Cardiac septum (tissue), 1 donor: ENCODE measurements at regions not wholly inside any gene's neighbourhood (a gene's known extent, or its start where the extent isn't known, plus 50 kb on each side); places are given as distances from the start of the nearest gene placed in this dataset.

Source experiments
- DNase-seq: peaks from one replicate; pipeline ENCODE4 v3.0.0-alpha.2; 2020; ENCODE audit warnings: low spot score
- intact Hi-C: fragments of 100-400 bp; cut with DNase I; formaldehyde crosslinking; loops from one replicate; pipeline ENCODE4 v1.14.0; 2022
- donor health status: DM: no; HTN: no; CAD: no.

DNA sequence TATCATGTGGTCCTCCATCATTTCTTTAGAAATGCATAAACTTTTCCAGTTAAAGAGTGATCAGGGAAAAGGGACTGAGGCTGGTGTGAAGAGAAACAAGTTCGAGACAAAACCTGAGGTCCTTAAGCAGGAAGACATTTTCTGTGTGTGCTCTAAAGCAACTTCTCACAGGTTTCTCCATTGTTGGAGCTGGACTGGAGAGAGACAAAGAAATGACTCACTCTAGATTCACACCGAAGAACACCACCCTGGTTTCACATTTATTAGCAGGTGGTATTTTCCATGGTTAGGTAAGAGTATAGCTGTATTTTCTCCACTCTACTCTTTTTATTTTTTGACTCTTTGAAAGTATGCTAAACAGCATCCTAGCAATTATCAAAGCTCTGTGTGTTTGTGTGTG is 736.4 kb downstream of the KCNA4 start:
- intact Hi-C loops: no loop called here
- no peak for DNase-seq

DNA sequence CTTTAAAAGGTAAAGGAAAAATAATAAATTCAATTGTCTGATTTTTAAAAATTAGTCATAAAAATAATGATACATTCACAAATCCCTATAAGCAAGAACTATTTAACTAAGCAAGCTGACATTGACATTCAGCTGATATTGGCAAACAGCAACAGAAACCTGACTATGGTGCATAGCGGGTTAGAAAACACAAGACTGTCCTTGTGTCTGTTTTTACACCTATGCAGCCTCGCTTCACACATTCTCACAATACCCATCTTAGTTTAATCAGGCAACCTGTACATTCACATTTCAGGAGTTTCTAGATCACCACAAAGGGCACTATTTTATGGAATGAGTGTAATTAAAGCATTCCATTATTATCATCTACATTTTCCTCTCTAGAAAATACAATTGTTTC is 737.1 kb downstream of the KCNA4 start:
- intact Hi-C loops: no loop called here
- DNase-seq: no peak

DNA sequence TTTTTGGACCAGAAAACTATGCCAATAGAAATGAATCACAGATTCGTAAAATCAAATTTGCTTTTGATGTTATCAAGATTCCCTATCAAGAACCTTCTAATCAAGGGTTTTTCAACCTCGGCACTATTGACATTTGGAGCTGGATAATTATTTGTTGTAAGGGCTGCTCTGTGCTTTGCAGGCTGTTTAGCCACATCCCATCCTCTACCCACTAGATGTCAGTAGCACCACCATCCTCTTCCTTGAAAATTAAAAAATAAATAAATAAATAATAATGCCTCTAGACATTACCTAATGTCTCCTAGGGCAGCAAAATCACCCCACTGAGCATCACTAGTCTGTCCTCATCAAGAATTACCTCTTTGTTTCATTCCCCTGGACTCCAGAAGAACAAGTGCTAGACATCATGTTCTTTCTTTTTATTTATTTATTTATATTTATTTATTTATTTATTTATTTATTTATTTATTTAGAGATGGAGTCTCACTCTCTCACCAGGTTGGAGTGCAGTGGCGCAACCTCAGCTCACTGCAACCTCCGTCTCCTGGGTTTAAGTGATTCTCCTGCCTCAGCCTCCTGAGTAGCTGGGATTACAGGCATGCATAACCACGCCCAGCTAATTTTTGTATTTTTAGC is 744.7 kb downstream of the KCNA4 start:
- intact Hi-C loops: no loop called here
- DNase-seq: no peak

DNA sequence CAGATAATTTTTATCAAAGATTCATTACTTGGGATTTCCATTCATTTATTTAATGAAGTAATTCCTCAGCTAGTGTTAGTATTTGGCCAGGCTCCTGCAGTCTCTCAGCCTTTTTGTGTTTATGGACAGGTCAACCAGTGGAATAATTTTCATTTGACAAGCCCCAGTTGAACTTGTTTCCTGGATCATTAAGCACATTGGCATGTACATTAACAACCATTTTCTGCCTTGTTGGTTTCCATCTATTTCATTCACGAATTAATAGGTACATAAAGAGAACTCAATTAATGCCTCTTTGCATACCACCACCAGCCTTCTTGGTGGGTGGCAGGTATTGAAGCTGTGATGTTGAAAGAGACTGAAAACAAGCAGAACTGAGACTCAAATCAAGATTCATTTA is 745.2 kb downstream of the KCNA4 start:
- DNase-seq: no peak
- intact Hi-C loops: no loop called here

DNA sequence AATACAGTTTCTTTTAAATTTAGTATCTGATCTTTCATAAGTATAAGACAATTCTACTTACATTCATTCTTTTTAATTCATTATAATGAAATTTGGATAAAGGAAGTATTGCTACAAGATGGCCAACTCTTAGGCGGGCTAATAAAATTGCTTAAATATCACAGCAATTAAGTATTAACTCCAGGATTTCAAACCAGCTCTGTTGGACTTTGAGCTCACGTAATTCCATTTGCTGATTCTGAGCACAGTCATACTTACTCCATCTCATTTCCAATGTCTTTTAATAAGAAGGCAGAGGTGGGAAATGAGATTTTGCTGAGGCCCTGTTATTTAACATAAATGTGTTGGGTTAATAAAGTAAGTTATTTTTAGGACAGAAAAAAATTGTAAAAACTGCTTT is 748.1 kb downstream of the KCNA4 start:
- no peak for DNase-seq
- intact Hi-C loops: no loop called here

DNA sequence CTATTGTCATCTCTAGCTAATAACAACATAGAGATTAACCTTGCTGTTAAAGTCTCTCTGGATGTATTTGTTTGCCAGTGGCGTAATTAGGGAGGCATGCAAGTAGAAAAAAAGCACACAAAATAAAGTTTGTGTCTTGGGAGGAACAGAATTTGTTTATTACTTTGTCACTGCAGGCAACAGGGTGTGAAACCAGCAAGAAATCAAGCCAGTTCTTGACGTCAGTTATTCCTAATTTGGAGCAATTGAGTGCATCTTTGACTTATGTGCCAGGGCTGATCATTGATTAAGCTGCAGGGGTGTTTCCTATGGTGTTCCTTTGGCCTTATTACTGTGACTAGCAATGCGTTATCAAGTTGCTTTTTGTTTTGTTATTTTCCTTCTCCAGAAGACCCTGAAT is 751.0 kb downstream of the KCNA4 start:
- intact Hi-C loops: no loop called here
- DNase-seq: no peak

DNA sequence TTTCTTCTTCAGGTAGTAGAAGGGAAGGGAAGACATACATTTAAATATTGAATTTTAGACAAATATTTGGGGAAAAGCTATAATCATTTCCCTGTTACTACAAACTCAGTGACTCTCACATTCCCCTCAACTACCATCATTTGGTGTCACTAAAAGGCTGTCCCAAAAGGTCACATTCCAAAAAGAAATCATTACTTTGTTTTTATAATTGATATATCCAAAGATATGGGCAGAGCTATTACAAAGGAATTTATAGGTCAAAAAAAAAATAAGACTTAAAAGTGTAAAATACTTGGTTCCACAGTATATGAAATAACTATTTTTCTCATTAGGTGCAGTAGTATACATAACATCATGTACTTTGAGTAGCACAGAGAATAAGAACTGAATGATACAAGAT is 751.4 kb downstream of the KCNA4 start:
- DNase-seq: no peak
- intact Hi-C loops: no loop called here

DNA sequence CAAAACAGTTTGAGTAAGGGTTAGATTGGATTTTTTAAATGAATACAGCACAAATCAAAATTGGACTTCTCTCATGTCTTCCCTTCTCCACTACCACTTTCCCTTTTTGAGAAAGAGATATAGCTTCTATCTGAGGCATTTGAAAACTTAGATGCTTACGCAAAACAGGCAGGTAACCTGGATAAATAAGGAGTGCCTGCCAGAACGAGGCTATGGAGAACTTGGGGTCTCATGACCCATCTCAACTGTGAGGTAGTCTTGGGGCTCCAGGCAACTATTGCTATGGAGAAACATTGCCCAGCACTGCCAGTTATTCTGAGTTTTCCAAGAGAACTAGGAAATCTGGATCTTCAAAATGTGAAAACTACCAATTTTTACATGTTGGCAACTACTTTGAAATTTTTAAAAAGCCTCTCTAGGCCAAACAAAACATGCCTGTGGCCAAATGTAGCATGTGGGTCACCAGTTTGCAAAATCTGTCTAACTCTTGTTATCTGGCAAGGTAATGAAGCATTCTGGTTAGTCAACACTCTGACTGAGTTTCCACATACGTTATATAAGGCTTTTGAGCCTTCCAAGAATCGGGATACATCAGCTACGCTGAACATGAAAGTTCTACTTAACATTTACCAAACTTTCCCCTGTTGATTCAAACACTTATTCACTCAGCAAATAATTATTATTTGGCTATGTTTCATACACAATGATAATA is 752.7 kb downstream of the KCNA4 start:
- no peak for DNase-seq
- intact Hi-C loops: no loop called here

DNA sequence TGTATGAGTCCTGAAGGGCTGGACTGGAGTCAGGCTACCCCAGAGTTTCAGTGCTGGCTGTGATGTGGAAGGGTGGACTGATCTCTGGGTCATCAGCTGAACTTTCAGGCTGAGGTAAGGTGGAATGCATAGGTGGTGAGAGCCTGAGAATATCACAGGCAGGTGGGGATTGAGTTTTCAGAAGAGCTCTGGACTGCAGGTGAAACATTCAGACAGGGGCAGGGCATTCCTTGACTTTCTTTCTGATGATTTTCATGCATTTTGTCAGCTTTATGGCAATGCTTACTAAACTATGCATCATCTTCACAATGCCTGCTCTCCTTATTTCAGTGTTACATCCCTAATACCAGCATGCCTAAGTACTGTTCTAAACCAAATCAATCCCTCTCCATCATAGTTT is 755.0 kb downstream of the KCNA4 start:
- intact Hi-C loops: no loop called here
- DNase-seq: no peak

DNA sequence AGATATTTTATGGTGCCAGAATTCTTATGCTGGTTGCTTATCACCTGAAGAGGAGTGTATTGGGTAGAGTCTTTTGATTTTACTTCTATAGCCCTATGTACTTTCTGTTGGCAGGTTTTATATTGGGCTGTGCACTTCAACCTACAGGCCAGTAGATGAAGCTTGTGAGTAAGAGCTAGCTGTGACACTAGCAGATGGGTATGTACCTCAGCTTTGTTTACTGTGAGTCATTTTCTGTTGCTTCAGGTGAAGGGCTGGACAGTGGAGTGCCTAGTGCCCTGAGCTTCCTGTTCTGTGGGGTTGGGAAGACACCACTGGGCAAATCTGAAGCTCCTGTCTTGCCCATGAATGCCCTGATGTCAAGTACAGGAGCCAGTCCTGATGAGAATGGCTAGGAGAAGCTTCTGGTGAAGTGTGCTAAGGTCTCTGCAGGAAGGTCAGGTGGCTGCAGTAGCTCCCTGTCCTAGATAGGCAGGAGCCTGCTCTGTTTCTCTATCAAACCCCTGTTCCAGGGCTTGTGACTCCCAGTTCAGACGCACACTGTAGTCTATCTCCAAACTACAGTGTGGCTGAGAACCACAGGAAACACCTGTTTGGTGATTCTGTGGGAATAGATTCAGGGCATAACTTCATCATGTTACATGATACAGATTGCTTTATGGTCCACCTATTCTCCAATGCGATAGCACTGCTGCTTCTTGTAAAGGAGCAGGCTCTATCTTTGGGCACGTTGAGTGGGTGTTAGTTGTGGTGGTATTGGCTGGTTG is 755.7 kb downstream of the KCNA4 start:
- intact Hi-C loops: no loop called here
- DNase-seq: no peak

DNA sequence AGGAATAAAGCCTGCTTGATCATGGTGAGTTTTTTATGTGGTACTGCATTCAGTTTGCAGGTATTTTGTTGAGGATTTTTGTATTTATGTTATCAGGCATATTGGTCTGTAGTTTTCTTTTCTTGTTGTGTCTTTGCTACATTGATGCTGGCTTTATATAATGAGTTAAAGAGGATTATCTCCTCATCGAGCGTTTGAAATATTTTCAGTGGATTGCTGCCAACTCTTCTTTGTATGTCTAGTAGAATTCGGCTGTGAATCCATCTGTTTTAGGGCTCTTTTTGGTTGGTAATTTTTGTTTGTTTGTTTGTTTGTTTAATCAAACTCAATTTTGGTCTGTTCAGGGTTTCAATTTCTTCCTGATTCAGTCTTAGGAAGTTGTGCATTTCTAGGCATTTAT is 758.4 kb downstream of the KCNA4 start:
- intact Hi-C loops: no loop called here
- no peak for DNase-seq

DNA sequence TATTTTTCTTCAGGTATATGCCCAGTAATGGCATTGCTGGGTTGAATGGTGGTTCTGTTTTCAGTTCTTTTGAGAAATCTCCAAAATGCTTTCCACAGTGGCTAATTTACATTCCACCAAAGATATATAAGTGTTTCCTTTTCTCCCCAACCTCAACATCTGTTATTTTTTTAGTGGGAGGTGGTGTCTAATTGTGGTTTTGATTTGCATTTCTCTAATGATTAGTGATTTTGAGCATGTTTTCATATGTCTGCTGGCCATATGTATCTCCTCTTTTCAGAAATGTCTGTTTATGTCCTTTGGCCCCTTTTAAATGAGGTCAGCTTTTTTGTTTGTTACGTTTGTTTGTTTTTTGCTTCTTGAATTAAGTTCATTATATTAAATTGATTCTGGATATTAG is 760.2 kb downstream of the KCNA4 start:
- intact Hi-C loops: no loop called here

DNA sequence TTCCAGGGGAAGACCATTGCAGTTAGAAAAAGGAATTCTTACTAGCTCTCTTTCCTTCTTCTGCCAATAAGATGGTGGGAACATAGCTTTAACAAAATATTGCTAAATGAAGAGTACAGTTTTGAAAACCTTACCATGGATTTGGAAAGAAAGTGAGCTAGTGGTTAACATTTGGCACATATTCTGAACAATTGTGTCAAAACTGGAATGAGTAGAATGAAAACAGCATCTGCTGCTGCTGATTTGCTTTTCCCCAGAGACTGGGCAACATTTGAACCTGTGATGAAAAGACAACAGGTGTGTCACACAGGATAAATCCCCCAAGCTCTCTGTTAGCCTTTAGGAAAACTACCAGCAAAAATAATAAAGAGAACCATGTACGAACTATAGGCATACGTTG is 761.4 kb downstream of the KCNA4 start:
- DNase-seq: no peak
- intact Hi-C loops: no loop called here

More for the DNA sequence above, 760.2 kb downstream of the KCNA4 start:
- no peak for DNase-seq

DNA sequence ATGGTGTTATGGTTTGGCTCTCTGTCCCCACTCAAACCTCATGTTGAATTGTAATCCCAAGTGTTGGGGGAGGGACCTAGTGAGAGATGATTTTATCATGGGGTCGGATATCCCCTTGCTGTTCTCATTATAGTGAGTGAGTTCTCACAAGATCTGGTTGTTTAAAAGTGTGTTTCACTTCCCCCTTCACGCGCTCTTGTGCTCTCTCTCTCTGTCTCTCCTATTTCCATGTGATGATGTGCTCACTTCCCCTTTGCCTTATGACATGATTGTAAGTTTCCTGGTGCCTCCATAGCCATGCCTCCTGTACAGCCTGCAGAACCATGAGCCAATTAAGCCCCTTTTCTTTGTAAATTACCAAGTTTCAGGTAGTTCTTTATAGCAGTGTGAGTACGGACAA is 765.1 kb downstream of the KCNA4 start:
- no peak for DNase-seq
- intact Hi-C loops: no loop called here

DNA sequence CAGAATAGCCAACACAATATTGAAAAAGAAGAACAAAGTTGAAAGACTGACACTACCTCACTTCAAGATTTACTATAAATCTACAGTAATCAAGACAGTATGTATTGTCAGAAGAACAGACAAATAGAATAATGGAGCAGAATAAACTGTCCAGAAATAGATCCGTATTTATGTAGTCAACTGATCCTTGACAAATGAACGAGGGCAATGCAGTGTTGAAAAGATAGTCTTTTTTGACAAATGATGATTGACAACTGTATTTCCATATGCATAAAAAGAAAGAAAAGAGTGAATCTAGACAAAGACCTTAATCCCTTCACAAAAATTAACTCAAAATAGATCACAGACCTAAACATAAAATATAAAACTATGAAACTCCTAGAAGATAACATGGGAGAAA is 767.1 kb downstream of the KCNA4 start:
- no peak for DNase-seq
- intact Hi-C loops: no loop called here

DNA sequence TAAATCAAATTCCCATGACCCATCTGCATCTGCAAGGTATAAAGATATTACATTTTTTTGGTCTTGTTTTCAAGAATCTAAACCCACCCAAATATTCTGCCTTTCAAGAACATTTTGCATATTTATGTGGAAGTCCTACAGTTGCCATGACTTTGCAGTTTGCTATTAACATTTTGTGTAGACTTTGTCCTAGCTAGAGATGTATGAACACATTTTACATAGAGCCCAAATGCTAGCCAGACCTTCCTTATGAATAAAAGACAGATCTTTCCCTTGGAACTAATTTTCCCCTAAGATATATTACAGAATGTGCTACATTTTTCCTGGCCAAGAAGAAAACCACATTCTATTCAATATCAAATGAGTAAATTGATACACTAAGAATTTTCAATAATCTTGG is 772.5 kb downstream of the KCNA4 start:
- no peak for DNase-seq
- intact Hi-C loops: no loop called here

DNA sequence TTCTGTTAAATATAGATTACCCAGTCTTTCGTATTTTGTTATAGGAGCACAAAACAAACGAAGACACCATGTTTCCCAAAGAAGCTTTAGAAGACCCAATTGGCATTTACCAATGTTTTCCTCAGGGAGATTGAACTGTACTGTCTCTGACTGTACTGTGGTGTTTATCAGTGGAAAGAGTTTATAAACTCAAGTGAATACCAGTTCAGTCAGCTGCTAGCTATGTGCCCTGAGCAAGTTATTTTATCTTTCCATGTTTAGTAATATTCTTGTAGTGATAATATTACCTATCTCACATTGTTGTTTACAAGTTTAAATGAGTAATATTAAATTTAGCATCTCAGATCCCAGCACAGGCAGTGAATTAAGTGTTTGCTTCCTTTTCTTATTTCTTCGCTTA is 773.2 kb downstream of the KCNA4 start:
- intact Hi-C loops: no loop called here
- DNase-seq: no peak

DNA sequence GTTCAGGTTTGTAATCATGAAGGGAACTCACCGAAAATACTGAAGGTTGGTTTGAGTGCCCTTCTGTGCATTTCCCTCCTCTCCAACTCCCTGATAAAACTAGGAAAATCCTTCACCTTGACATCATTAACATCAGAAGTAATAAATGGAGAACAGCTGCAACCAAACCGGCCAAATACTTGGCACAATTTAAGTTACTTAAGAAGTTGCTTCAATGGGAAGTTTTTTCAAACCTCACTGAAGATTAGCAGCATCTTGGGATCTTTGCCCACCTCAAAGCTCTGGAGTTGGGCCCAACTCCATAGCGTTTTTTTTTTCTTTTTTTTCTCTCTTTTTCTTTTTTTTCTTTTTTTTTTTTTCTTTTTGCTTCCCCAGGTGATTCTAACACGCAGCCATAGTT is 784.8 kb downstream of the KCNA4 start:
- intact Hi-C loops: no loop called here
- no peak for DNase-seq

DNA sequence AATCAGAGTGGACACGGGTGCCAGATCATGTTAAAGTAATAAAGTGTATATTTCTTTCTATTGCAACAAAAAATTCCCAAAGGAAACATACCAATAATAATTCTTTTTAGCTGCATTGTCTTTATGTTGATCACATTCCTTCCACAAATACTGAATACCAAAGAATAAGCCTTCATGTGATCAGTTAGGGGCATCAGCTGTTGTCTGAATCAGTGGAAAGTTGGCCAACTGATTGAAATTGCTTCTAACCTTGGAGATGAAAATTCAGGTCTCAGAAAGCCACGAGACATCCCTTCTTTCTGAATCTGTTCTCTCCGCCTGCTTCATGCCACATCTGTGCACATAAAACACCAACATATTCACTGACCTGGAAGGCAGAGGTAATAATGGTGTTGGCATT is 785.2 kb downstream of the KCNA4 start:
- intact Hi-C loops: no loop called here
- no peak for DNase-seq

DNA sequence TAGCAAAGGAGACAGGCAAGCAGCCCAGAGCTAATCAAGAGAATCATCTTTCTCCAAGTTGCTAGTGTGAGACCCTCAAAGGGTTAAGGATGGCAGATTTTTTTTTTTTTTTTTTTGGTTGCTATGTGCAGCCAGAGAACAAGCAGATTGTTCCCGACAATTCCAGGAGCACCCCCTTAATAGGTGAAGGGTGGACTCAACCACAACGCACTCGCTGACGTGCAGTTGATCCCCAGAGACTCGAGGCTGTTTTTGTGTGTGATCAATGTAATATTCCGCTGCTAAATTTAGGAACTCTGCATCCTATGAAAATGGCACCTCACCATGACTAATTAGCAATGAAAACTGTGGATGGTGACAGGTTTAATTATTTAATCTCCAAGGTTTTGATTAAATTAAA is 789.0 kb downstream of the KCNA4 start:
- no peak for DNase-seq
- intact Hi-C loops: no loop called here

DNA sequence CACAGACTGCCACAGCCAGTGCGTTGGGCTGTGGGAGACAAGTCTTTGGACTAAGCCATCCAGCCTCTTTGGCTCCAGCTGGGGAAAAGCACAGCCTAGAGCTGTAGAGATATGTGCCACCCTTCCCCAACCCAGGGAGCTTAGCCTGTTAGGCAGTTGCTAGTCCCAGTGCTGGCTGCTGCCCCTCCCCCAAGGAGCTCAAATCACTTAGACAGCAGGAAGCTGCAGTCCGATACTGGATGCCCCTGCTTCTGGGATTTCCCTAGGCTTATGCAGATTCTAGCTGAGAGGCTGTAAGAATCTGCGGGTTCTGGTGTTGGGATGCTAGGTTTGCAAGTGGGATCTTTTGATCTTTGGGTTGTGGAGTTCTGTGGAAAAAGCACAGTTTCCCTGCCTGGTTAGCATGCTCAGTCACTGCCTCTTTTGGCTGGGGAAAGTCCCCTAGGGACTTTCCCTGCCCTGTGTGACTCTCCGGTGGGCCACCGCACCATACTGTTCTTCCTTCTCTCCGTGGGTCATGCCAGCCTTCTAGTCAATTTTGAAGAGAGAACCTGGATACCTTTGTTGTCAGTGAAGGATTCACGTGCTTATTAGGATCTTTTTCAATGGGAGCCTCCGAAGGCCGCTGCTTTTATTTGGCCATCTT is 792.0 kb downstream of the KCNA4 start:
- intact Hi-C loops: no loop called here
- DNase-seq: no peak
